ENCODE measurements at regions not wholly inside any gene's neighbourhood (a gene's known extent, or its start where the extent isn't known, plus 50 kb on each side); places are given as distances from the start of the nearest gene placed in this dataset.

DNA sequence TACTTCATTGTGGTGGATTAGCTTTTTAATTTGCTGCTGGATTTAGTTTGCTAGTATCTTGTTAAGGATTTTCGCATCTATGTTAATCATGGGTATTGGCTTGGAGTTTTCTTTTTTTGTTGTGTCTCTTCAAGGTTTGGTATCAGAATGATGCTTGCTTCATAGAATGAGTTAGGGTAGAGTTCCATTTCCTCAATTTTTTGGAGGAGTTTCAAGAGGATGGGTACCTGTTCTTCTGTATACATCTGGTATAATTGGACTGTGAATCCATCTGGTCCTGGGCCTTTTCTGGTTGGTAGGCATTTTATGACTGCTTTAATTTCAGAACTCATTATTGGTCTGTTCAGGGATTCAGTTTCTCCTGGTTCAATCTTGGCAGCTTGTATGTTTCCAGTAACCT, 335.6 kb downstream of the EDEM1 start:
- H3K27ac ChIP-seq: no peak overlapping the region
- no peaks in the 10 kb centered on the region for H3K9me3 ChIP-seq
- H3K4me1 ChIP-seq: no peaks in the 10 kb centered on the region
- TF ChIP-seq, protein P1, sequence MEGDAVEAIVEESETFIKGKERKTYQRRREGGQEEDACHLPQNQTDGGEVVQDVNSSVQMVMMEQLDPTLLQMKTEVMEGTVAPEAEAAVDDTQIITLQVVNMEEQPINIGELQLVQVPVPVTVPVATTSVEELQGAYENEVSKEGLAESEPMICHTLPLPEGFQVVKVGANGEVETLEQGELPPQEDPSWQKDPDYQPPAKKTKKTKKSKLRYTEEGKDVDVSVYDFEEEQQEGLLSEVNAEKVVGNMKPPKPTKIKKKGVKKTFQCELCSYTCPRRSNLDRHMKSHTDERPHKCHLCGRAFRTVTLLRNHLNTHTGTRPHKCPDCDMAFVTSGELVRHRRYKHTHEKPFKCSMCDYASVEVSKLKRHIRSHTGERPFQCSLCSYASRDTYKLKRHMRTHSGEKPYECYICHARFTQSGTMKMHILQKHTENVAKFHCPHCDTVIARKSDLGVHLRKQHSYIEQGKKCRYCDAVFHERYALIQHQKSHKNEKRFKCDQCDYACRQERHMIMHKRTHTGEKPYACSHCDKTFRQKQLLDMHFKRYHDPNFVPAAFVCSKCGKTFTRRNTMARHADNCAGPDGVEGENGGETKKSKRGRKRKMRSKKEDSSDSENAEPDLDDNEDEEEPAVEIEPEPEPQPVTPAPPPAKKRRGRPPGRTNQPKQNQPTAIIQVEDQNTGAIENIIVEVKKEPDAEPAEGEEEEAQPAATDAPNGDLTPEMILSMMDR (IDR thresholded peaks at IDR 0.05): no peak
- no peak for TF ChIP-seq POLR2A (IDR thresholded peaks at IDR 0.05)
- no peaks in the 10 kb centered on the region for H3K36me3 ChIP-seq (ENCODE audit: low read depth, missing control alignments)
- no peak overlapping the region for H3K4me3 ChIP-seq
- DNase-seq: no peak
- no peaks in the 10 kb centered on the region for H3K27me3 ChIP-seq
- 98 to 100% methylated on average over 1 of the region's 1 CpG for WGBS, 2 donors
- intact Hi-C loops (cut with DNase I; ENCODE audit: low total_unique reads): no loop called here

DNA sequence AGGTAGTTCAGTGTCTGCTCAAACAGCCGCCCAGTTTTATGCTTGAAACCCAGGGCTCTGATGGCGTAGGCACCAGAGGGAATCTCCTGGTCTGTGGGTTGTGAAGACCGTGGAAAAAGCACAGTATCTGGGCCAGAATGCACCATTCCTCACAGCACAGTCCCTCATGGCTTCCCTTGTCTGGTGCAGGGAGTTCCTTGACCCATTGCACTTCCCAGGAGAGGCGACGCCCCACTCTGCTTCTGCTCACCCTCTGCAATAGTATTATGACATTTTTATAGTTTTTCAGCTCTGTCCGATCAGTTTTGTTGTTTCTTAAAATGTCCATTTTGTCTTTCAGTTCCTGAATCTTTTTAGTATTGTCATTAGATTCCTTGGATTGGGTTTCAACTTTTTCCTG, 343.5 kb downstream of the EDEM1 start:
- no peaks in the 10 kb centered on the region for H3K27me3 ChIP-seq
- H3K27ac ChIP-seq: no peak overlapping the region
- 62 to 68% methylated on average over 6 of the region's 6 CpGs for WGBS, 2 donors
- intact Hi-C loops (cut with DNase I; ENCODE audit: low total_unique reads): no loop called here
- DNase-seq: no peak
- H3K4me1 ChIP-seq: no peaks in the 10 kb centered on the region
- H3K36me3 ChIP-seq (ENCODE audit: low read depth, missing control alignments): no peaks in the 10 kb centered on the region
- TF ChIP-seq, protein P1 (IDR thresholded peaks at IDR 0.05): no peak
- no peak for TF ChIP-seq POLR2A (IDR thresholded peaks at IDR 0.05)
- H3K9me3 ChIP-seq: no peaks in the 10 kb centered on the region
- no peak overlapping the region for H3K4me3 ChIP-seq

DNA sequence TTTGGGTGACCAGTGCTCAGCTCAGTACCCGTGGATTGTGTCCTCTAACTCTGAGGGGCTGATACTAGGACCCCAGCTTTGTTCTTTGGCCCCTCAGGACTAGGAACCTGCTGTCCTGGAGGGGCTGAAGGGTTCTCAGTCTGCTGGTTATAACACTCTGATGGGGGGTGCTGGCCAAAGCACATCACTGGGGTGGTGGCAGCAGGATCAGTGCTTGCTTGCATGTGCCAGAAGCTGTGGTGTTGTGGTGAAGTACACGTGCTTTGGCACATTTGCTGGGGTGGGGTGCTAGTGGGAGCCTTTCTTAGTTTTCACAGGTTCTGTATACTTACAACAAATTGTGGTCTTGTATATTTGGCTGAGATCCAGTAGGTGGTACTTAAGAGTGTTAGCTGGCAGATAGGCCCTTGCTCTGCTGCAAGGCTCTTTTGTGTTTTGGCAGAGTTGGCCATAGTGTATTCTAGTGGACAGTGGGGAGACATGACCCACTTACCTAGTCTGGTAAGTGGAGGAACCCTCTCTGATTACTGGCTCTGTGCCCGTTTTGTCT, 344.3 kb downstream of the EDEM1 start:
- Histone ChIP-seq H3K36me3 (ENCODE audit: low read depth, missing control alignments) (no peaks in the 10 kb centered on the region), H3K4me1 (no peaks in the 10 kb centered on the region), H3K27me3 (no peaks in the 10 kb centered on the region), H3K4me3 (no peak overlapping the region), H3K27ac (no peak overlapping the region), H3K9me3 (no peaks in the 10 kb centered on the region)
- no peak for TF ChIP-seq POLR2A (IDR thresholded peaks at IDR 0.05)
- TF ChIP-seq, protein P1 (IDR thresholded peaks at IDR 0.05): no peak
- WGBS, 2 donors: 86 to 90% methylated on average over 2 to 3 of the region's 3 CpGs
- intact Hi-C loops (cut with DNase I; ENCODE audit: low total_unique reads): no loop called here
- no peak for DNase-seq

DNA sequence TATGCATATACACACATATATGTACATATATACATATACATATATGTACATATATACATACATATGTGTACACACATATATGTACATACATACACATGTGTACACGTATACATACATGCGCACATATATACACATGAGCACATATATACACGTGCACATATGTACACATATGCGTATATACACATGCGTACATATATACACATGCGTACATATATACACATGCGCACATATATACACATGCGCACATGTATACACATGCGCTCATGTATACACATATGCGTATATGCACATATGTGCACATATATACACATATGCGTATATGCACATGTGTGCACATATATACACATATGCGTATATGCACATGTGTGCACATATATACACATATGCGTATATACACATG, 353.0 kb downstream of the EDEM1 start:
- H3K36me3 ChIP-seq (ENCODE audit: low read depth, missing control alignments): no peaks in the 10 kb centered on the region
- no peak overlapping the region for H3K4me3 ChIP-seq
- intact Hi-C loops (cut with DNase I; ENCODE audit: low total_unique reads): no loop called here
- no peak for TF ChIP-seq POLR2A (IDR thresholded peaks at IDR 0.05)
- TF ChIP-seq, protein P1 (IDR thresholded peaks at IDR 0.05): no peak
- no peak for DNase-seq
- no peaks in the 10 kb centered on the region for H3K9me3 ChIP-seq
- H3K4me1 ChIP-seq: no peaks in the 10 kb centered on the region
- H3K27me3 ChIP-seq: no peaks in the 10 kb centered on the region
- 72 to 78% methylated on average over 13 of the region's 13 CpGs for WGBS, 2 donors
- no peak overlapping the region for H3K27ac ChIP-seq

DNA sequence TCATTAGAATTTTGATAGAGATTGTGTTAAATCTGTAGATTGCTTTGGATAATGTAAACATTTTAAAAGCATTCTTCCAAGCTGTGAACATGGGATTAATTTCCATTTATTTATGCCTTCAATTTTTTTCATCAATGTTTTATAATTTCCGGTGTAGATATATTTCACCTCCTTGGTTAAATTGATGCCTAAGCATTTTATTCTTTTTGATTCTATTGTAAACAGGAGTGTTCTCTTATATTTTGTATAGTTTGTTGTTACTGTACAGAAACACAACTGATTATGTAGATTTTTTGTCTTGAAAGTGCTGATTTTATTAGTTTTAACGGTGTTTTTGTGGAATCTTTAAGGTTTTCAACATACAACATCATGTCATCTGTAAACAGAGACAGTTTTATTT, 355.0 kb downstream of the EDEM1 start:
- H3K9me3 ChIP-seq: no peaks in the 10 kb centered on the region
- H3K27me3 ChIP-seq: no peaks in the 10 kb centered on the region
- intact Hi-C loops (cut with DNase I; ENCODE audit: low total_unique reads): no loop called here
- no peak for DNase-seq
- 75 to 83% methylated on average over 2 of the region's 2 CpGs for WGBS, 2 donors
- no peak overlapping the region for H3K4me3 ChIP-seq
- no peaks in the 10 kb centered on the region for H3K4me1 ChIP-seq
- no peak overlapping the region for H3K27ac ChIP-seq
- TF ChIP-seq, protein P1 (IDR thresholded peaks at IDR 0.05): no peak
- no peaks in the 10 kb centered on the region for H3K36me3 ChIP-seq (ENCODE audit: low read depth, missing control alignments)

All from testis (tissue), 2 donors.